Natural killer cell (primary cell): ENCODE measurements at regions not wholly inside any gene's neighbourhood (a gene's known extent, or its start where the extent isn't known, plus 50 kb on each side); places are given as distances from the start of the nearest gene placed in this dataset.

Experiments
- ATAC-seq, 3 donors: fragments of 150-1000 bp in 2 of 3; fragments of 200-7000 bp in 1 of 3; cut with Tn5 transposase; 1 replicate in 1 of 3; 2 replicates in 2 of 3; pipeline ENCODE4 v1.10.0; 2021; ENCODE audit warnings: mild to moderate bottlenecking in 2 of 3, moderate library complexity in 2 of 3
- DNase-seq, 2 donors: peaks; one replicate each; pipeline versions ENCODE4 v3.0.0 to v3.0.0-alpha.2; 2013 to 2021; ENCODE audit warnings: mixed read lengths in 1 of 2
- H3K27ac ChIP-seq: one replicate; pipeline ENCODE4 v1.5.1; 2013; ENCODE audit warnings: mild to moderate bottlenecking, low read length
- H3K27me3 ChIP-seq: one replicate; pipeline ENCODE4 v1.6.1; 2013; ENCODE audit warnings: low read length; ENCODE audit not compliant: control insufficient read depth, insufficient read depth
- H3K36me3 ChIP-seq: one replicate; pipeline ENCODE4 v1.6.1; 2013; ENCODE audit warnings: low read length; ENCODE audit not compliant: control insufficient read depth, insufficient read depth
- H3K4me1 ChIP-seq: one replicate; pipeline ENCODE4 v1.6.1; 2013; ENCODE audit warnings: low read length; ENCODE audit not compliant: control insufficient read depth, insufficient read depth
- H3K4me3 ChIP-seq: one replicate; pipeline ENCODE4 v1.5.1; 2013; ENCODE audit warnings: low read length
- H3K9me3 ChIP-seq: one replicate; pipeline ENCODE4 v1.6.1; 2013; ENCODE audit warnings: low read length; ENCODE audit not compliant: control insufficient read depth, insufficient read depth
- H3K27ac Mint-ChIP-seq, 2 donors: one replicate each; pipeline ENCODE4 v1.8.0; 2022; ENCODE audit warnings: mild to moderate bottlenecking in 2 of 2, mixed read lengths in 2 of 2, moderate library complexity in 1 of 2
- H3K27me3 Mint-ChIP-seq, 2 donors: one replicate each; pipeline ENCODE4 v1.8.0; 2022; ENCODE audit warnings: low read depth in 2 of 2, mixed read lengths in 2 of 2
- H3K36me3 Mint-ChIP-seq: one replicate; pipeline ENCODE4 v1.8.0; 2022; ENCODE audit warnings: mixed read lengths
- H3K4me1 Mint-ChIP-seq, 2 donors: one replicate each; pipeline ENCODE4 v1.8.0; 2022; ENCODE audit warnings: mixed read lengths in 2 of 2
- H3K4me3 Mint-ChIP-seq: one replicate; pipeline ENCODE4 v1.8.0; 2022; ENCODE audit warnings: mild to moderate bottlenecking, moderate library complexity, mixed read lengths
- H3K9me3 Mint-ChIP-seq, 2 donors: one replicate each; pipeline ENCODE4 v1.8.0; 2022; ENCODE audit warnings: mixed read lengths in 2 of 2
- WGBS: methylation state at CpG from one replicate; pipeline ENCODE4 v1.1.7; 2013; ENCODE audit warnings: missing lambda C conversion rate; ENCODE audit not compliant: insufficient coverage; 5-methylcytosine and 5-hydroxymethylcytosine counted together
- intact Hi-C: fragments of 100-400 bp; cut with micrococcal nuclease; formaldehyde crosslinking; loops from one replicate; pipeline ENCODE4 v1.14.2; 2022
- TF ChIP-seq, protein P1 (sequence below): fragments of 200-600 bp; IDR thresholded peaks from one replicate; pipeline ENCODE4 v1.8.0; 2022; ENCODE audit warnings: antibody characterized with exemption

DNA sequence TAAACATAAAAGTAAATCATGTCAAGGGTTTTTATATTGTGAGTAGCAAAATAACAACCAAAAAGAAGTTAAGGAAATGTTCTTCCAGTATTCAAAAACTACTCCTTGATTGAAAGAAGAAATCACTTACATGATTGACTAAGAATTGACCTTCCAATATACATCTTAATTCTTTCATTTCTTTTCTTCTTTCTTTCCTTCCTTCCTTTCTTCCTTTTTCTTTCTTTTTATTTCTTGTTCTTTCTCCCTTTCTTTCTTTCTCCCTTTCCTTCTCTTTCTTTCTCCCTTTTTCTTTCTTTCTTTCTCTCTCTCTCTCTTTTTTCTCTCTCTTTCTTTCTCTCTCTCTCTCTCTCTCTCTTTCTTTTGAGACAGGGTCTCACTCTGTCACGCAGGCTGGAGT is 60.7 kb upstream of the SOX9 start:
- intact Hi-C loops = no loop called here
- no peak overlapping the region for H3K27ac Mint-ChIP-seq
- H3K36me3 ChIP-seq = no peaks in the 10 kb centered on the region
- no peaks in the 10 kb centered on the region for H3K36me3 Mint-ChIP-seq
- no peak overlapping the region for H3K27ac ChIP-seq
- no peak overlapping the region for H3K4me3 Mint-ChIP-seq
- no peak overlapping the region for H3K4me3 ChIP-seq
- TF ChIP-seq, protein P1, sequence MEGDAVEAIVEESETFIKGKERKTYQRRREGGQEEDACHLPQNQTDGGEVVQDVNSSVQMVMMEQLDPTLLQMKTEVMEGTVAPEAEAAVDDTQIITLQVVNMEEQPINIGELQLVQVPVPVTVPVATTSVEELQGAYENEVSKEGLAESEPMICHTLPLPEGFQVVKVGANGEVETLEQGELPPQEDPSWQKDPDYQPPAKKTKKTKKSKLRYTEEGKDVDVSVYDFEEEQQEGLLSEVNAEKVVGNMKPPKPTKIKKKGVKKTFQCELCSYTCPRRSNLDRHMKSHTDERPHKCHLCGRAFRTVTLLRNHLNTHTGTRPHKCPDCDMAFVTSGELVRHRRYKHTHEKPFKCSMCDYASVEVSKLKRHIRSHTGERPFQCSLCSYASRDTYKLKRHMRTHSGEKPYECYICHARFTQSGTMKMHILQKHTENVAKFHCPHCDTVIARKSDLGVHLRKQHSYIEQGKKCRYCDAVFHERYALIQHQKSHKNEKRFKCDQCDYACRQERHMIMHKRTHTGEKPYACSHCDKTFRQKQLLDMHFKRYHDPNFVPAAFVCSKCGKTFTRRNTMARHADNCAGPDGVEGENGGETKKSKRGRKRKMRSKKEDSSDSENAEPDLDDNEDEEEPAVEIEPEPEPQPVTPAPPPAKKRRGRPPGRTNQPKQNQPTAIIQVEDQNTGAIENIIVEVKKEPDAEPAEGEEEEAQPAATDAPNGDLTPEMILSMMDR = no peak
- H3K4me1 Mint-ChIP-seq = no peaks in the 10 kb centered on the region
- H3K9me3 Mint-ChIP-seq = peaks cover 0 to 2% of the 10 kb centered on the region in 2 donors
- ATAC-seq (no peak), DNase-seq (no peak)
- no peaks in the 10 kb centered on the region for H3K9me3 ChIP-seq
- no peaks in the 10 kb centered on the region for H3K27me3 ChIP-seq
- WGBS = no CpG with 5 or more reads among the region's 1 CpG
- H3K27me3 Mint-ChIP-seq = no peaks in the 10 kb centered on the region
- H3K4me1 ChIP-seq = no peaks in the 10 kb centered on the region

DNA sequence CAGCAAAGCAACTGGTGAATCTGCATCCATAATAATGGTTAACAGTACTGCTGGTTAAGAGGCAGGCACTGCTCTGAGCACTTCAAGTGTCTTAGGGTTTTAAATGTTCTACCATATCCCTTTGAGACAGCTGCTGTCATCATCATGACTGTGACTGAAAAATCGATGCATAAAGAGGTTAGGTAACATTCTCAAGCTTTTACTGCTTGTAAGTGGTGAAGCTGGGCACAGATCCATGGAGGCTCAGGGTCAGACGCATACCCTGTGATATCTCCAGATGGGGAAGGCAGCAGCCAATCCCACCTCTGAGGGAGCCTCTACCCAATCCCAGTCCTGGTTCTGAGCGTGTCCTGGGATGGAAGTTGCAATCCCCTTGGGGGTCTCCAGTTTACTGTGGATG is 57.6 kb upstream of the SOX9 start:
- H3K27ac Mint-ChIP-seq = no peak overlapping the region
- peaks cover 2 to 6% of the 10 kb centered on the region in 2 donors for H3K9me3 Mint-ChIP-seq
- intact Hi-C loops = no loop called here
- WGBS = 70% methylated on average over 3 of the region's 3 CpGs
- no peak overlapping the region for H3K4me3 Mint-ChIP-seq
- DNase-seq (no peak), ATAC-seq (no peak)
- no peaks in the 10 kb centered on the region for H3K36me3 Mint-ChIP-seq
- Histone ChIP-seq H3K36me3 (no peaks in the 10 kb centered on the region), H3K27ac (no peak overlapping the region), H3K9me3 (no peaks in the 10 kb centered on the region), H3K4me3 (no peak overlapping the region), H3K4me1 (no peaks in the 10 kb centered on the region), H3K27me3 (no peaks in the 10 kb centered on the region)
- H3K27me3 Mint-ChIP-seq = peaks cover 0 to 2% of the 10 kb centered on the region in 2 donors
- H3K4me1 Mint-ChIP-seq = no peaks in the 10 kb centered on the region
- TF ChIP-seq, protein P1 = no peak

DNA sequence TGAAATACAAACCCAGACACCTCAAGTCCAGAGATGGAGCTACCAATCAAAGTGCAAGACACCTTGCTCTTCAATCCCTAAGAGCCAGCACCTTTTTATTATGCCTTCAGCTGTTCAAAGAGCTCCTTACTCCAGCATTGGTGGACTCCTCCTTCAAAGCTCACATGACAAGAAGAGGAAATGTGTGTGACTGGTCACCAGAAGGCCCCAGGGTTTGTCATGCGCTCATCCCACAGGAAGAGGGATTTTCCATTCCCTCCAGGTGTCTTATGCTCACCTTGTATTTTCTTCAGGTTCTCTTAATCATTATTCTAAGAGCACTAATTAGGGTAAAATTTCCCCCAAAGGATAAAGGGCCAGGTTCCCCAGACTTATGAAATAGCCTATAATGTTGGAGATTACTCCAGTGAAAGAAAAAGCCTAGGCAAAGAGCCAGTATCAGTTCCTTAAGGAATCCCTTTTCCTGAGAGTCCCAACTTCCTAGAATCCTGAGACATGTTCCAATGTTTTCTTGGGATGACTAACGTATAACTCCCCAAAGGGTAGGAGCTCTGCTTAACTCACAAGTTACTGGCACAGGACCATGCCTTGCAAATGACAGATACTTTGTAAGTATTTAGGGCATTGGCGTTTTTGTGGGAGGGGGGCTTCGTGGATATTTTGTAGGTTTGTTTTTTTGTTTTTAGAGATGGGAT is 56.9 kb upstream of the SOX9 start:
- Histone ChIP-seq H3K9me3 (no peaks in the 10 kb centered on the region), H3K27ac (no peak overlapping the region), H3K4me3 (no peak overlapping the region), H3K36me3 (no peaks in the 10 kb centered on the region), H3K4me1 (no peaks in the 10 kb centered on the region), H3K27me3 (no peaks in the 10 kb centered on the region)
- H3K27ac Mint-ChIP-seq = no peak overlapping the region
- intact Hi-C loops = no loop called here
- no peaks in the 10 kb centered on the region for H3K36me3 Mint-ChIP-seq
- no peak for DNase-seq
- peaks cover 0 to 2% of the 10 kb centered on the region in 2 donors for H3K27me3 Mint-ChIP-seq
- 79% methylated on average over 4 of the region's 4 CpGs for WGBS
- H3K4me3 Mint-ChIP-seq = no peak overlapping the region
- no peaks in the 10 kb centered on the region for H3K4me1 Mint-ChIP-seq
- ATAC-seq = no peak
- TF ChIP-seq, protein P1 = no peak
- H3K9me3 Mint-ChIP-seq = peaks cover 2 to 6% of the 10 kb centered on the region in 2 donors
